ACC112 (cell line): ENCODE measurements at regions not wholly inside any gene's neighbourhood (a gene's known extent, or its start where the extent isn't known, plus 50 kb on each side); places are given as distances from the start of the nearest gene placed in this dataset.

Experiments
- H2AFZ ChIP-seq: fragments of 200-600 bp; sonication (generic); one replicate; pipeline ENCODE4 v1.6.0; 2017; ENCODE audit warnings: antibody characterized with exemption, low read length; ENCODE audit not compliant: unreplicated experiment
- H3K27ac ChIP-seq: fragments of 200-600 bp; sonication (generic); 2 replicates; pipeline ENCODE4 v1.5.1; 2014; ENCODE audit warnings: low read depth, mild to moderate bottlenecking, antibody characterized with exemption, low read length, moderate library complexity
- H3K27me3 ChIP-seq: fragments of 200-600 bp; sonication (generic); 2 replicates; pipeline ENCODE4 v1.6.1; 2014; ENCODE audit warnings: mild to moderate bottlenecking, antibody characterized with exemption, low read length, moderate library complexity, mixed read lengths; ENCODE audit not compliant: insufficient read depth
- H3K36me3 ChIP-seq: fragments of 200-600 bp; sonication (generic); 2 replicates; pipeline ENCODE4 v1.6.1; 2016; ENCODE audit warnings: mild to moderate bottlenecking, antibody characterized with exemption, low read length, moderate library complexity, mixed read lengths; ENCODE audit not compliant: insufficient read depth
- H3K4me1 ChIP-seq: fragments of 200-600 bp; sonication (generic); one replicate; pipeline ENCODE4 v1.6.1; 2016; ENCODE audit warnings: low read length, mixed read lengths; ENCODE audit not compliant: insufficient read depth, unreplicated experiment, control insufficient read depth
- H3K4me3 ChIP-seq: fragments of 200-600 bp; sonication (generic); 2 replicates; pipeline ENCODE4 v1.5.1; 2014; ENCODE audit warnings: mild to moderate bottlenecking, low read depth, low read length
- H3K79me2 ChIP-seq: fragments of 200-600 bp; sonication (generic); one replicate; pipeline ENCODE4 v1.6.0; 2016; ENCODE audit warnings: low read length; ENCODE audit not compliant: control insufficient read depth, unreplicated experiment, insufficient read depth

DNA sequence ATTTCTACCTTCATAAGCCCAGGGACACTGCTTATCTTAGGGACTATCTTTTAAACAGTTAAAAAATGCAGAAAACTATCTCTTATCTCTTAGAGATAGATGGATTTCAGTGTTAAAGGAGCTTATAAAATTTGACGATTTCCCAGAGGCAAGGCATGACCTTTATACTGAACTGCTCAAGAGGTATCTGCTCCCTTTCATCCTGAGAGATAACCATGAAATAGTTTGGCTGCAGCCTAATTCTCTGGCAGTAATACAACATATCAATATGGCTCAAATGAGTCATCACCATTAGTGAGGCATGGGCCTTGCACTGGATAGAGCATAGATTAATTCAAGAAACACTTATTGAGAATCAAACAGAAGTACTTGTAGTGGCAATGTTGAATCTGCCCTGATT is 348.2 kb upstream of the GRIA3 start:
- Histone ChIP-seq H3K4me3 (no peak overlapping the region), H3K4me1 (no peaks in the 10 kb centered on the region), H3K27me3 (no peaks in the 10 kb centered on the region), H2AFZ (no peak overlapping the region), H3K36me3 (no peaks in the 10 kb centered on the region), H3K79me2 (no peaks in the 10 kb centered on the region), H3K27ac (no peak overlapping the region)

DNA sequence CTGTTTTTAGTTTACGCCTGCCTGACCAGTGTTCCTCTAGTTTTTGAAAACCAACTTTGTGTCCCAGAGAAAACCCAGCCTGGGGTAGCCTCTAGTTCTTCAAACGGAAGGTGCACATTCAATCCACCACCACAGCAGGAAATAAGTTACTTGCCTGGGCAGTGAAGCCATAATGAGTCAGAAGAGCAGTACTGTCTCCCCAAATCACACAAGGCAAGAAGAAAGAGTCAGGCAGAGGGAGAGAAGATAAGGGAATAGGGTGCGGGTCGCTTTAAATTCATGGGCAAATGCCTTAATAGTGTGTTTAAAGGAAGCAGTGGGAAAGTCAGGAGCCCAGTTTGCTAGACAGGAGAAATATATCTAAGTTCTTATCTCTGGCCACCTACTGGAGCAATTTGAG is 333.8 kb upstream of the GRIA3 start:
- H3K4me1 ChIP-seq = no peaks in the 10 kb centered on the region
- no peak overlapping the region for H3K27ac ChIP-seq
- H3K4me3 ChIP-seq = no peak overlapping the region
- no peaks in the 10 kb centered on the region for H3K79me2 ChIP-seq
- H3K36me3 ChIP-seq = no peaks in the 10 kb centered on the region
- no peaks in the 10 kb centered on the region for H3K27me3 ChIP-seq
- H2AFZ ChIP-seq = no peak overlapping the region

DNA sequence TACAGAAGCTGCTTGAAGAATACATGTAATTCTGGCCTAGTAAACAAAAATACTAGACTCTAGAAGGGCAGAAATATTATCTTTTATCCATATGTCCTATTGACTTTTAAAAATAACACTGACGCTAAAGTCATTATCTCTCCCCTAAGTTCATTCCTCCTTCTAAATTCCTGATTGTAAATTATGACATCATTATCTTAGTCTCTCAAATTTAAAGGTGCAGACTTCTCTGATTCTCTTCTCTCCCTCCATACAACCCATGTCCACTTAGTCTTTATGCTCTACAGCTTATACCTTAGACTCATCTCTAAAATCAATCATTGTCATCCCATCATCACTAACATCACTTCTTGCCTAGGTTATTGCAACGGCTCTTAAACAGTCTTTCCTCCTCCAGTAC is 327.9 kb upstream of the GRIA3 start:
- Histone ChIP-seq H3K4me1 (no peaks in the 10 kb centered on the region), H3K79me2 (no peaks in the 10 kb centered on the region), H3K36me3 (no peaks in the 10 kb centered on the region), H3K4me3 (no peak overlapping the region), H3K27ac (no peak overlapping the region), H2AFZ (no peak overlapping the region), H3K27me3 (no peaks in the 10 kb centered on the region)

DNA sequence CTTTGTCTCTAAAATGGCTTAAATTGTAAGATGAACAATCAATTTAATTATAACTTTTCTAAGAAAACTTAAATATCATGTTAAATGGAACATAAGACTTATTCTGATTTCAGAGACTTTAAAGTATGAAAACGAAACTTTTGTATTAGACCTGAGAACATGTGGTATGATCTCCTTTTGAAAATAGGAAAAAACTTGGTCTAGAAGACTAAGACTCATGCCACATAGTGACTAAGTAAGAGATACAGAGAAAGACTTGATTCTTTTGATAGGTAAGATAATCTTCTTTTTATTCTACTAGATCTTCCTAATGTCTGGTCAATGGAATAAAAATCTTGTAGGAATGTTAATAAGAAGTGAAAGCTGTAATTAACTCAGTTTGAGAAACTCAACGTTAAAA is 326.3 kb upstream of the GRIA3 start:
- Histone ChIP-seq H3K36me3 (no peaks in the 10 kb centered on the region), H3K27me3 (no peaks in the 10 kb centered on the region), H3K4me1 (no peaks in the 10 kb centered on the region), H3K79me2 (no peaks in the 10 kb centered on the region), H3K4me3 (no peak overlapping the region), H3K27ac (no peak overlapping the region), H2AFZ (no peak overlapping the region)

DNA sequence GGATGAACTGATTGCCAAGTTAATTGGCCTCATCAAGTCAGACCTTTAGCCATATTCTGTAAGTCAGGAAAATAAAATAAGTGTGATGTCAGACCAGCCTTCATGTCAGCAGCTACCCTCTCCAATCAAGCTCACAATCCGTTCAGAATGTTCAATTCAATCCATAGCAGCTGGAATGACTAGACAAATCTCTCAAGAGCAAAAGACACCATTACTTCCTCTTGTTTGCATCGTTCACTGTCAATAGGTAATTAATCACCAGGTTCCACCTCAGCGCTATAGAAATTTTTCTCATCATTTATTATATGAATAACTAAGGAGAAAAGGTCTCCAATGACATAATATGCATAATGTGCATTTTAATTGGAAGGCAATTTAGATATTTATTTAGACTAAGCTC is 321.0 kb upstream of the GRIA3 start:
- no peaks in the 10 kb centered on the region for H3K27me3 ChIP-seq
- no peaks in the 10 kb centered on the region for H3K36me3 ChIP-seq
- H3K79me2 ChIP-seq = no peaks in the 10 kb centered on the region
- peaks cover 9% of the 10 kb centered on the region for H3K4me1 ChIP-seq
- no peak overlapping the region for H3K27ac ChIP-seq
- H3K4me3 ChIP-seq = no peak overlapping the region
- H2AFZ ChIP-seq = no peak overlapping the region

DNA sequence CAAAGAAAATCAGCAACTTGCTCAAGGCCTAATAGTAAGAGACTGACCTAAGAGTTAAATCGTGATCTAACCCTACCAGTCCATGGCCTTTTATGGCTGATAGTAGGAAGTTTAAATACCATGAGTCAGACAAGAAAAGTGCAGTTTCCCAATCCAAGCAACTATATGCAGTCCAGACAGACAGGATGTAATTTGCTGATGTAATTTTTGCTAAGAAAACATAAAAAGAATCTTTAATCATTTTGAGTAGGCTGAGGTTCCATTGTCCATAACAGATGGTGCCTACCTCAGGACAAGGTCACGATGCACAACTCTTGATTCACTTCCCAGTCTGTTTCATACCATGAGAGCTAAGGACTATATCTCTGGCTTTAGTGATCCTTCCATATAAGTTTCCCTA is 317.5 kb upstream of the GRIA3 start:
- no peak overlapping the region for H3K4me3 ChIP-seq
- H3K36me3 ChIP-seq = no peaks in the 10 kb centered on the region
- H3K27ac ChIP-seq = peak overlapping the region; percentile 82
- no peaks in the 10 kb centered on the region for H3K27me3 ChIP-seq
- H3K79me2 ChIP-seq = no peaks in the 10 kb centered on the region
- peaks cover 9% of the 10 kb centered on the region for H3K4me1 ChIP-seq
- H2AFZ ChIP-seq = no peak overlapping the region

DNA sequence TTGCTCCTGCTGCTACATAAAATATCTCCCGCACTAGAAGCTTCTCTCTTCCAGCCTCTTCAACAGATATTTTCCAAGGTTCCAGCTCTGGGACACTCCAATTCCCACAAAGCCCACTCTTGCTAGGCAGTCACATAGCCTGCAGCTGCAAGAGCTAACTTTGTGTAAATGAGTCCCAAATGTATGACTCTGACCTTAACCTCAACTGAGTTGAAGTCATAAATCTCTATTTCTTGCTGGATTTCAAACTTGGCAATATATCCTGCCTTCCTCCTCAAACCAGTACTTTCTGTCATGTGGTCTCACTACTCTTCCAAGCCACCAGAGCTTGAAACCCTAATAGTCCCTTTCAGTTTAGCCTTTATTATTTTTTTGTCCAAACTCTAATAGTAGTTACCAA is 315.4 kb upstream of the GRIA3 start:
- Histone ChIP-seq H3K79me2 (no peaks in the 10 kb centered on the region), H2AFZ (no peak overlapping the region), H3K27me3 (no peaks in the 10 kb centered on the region), H3K4me3 (no peak overlapping the region), H3K27ac (no peak overlapping the region), H3K36me3 (no peaks in the 10 kb centered on the region), H3K4me1 (peaks cover 9% of the 10 kb centered on the region)

DNA sequence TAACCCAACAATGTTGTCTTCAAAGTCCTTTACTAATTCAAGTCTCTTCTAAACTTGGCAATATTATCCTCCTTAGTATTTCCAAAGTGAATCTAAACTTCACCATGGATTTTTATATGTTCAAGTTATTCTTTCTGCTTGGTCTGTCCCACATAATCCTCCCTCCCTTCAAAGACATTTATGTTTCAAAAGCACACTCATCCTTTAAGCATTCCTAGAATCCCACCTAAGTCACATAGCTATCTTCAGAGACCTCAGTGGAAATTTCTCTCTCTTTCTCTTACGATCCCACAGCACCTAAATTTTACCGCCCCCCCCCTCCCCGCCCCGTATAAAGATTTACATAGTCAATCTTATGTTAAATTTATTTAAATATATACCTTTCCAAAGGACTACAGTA is 314.9 kb upstream of the GRIA3 start:
- Histone ChIP-seq H3K27me3 (no peaks in the 10 kb centered on the region), H3K79me2 (no peaks in the 10 kb centered on the region), H3K4me1 (peaks cover 9% of the 10 kb centered on the region), H3K36me3 (no peaks in the 10 kb centered on the region), H3K27ac (no peak overlapping the region), H2AFZ (no peak overlapping the region), H3K4me3 (no peak overlapping the region)

DNA sequence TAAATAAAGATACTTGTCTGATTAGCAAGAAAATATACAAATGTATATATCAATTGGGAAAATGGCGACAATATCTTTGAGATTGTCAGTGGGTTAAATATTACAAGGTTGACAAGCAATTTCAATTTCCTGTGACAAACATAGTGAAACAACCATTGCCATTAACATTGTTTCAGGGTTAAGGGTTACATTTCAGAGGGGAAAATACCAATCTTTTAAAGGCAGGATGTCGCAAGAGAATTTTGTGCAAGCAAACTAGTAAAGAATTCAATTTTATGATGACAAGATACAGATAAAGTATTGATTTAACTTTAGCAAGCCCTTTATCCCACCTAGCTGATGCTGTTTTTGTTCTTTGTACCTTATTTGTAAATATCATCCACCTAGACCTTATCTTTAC is 305.8 kb upstream of the GRIA3 start:
- no peak overlapping the region for H3K4me3 ChIP-seq
- H3K4me1 ChIP-seq = no peaks in the 10 kb centered on the region
- no peaks in the 10 kb centered on the region for H3K79me2 ChIP-seq
- H3K36me3 ChIP-seq = no peaks in the 10 kb centered on the region
- no peak overlapping the region for H3K27ac ChIP-seq
- no peaks in the 10 kb centered on the region for H3K27me3 ChIP-seq
- no peak overlapping the region for H2AFZ ChIP-seq

DNA sequence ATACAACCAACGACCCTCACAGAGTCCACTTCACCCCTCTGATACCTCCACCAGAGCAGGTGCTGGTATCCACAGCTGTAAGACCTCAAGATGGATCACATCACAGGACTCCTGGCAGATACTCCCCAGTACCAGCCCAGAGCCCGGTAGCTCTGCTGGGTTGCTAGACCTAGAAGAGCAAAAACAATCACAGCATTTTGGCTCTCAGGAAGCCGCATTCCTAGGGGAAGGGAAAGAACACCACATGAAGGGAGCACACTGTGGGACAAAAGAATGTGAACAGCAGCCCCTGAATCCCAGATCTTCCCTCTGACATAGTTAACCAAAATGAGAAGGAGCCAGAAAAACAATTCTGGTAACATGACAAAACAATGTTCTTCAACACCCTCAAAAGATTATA is 303.1 kb upstream of the GRIA3 start:
- no peaks in the 10 kb centered on the region for H3K27me3 ChIP-seq
- no peaks in the 10 kb centered on the region for H3K79me2 ChIP-seq
- H3K27ac ChIP-seq = no peak overlapping the region
- no peak overlapping the region for H3K4me3 ChIP-seq
- H2AFZ ChIP-seq = no peak overlapping the region
- no peaks in the 10 kb centered on the region for H3K4me1 ChIP-seq
- no peaks in the 10 kb centered on the region for H3K36me3 ChIP-seq

DNA sequence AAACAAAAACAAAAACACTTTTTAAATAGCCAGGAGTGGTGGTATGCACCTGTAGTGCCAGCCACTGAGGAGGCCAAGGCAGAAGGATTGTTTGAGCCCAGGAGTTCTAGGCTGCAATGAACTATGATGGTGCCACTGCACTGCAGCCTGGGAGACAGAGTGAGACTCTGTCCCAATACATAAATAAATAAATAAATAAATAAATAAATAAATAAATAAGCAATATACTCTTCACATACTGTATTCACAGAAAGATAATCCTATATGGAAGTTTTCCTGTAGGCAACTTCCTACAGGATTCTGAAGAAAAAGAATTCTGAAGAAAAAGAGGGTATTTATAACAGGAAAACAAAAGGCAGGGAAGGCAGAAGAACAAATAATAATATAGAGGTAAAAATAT is 293.3 kb upstream of the GRIA3 start:
- H3K4me1 ChIP-seq = no peaks in the 10 kb centered on the region
- H2AFZ ChIP-seq = no peak overlapping the region
- H3K79me2 ChIP-seq = no peaks in the 10 kb centered on the region
- no peaks in the 10 kb centered on the region for H3K36me3 ChIP-seq
- H3K4me3 ChIP-seq = no peak overlapping the region
- H3K27ac ChIP-seq = no peak overlapping the region
- H3K27me3 ChIP-seq = no peaks in the 10 kb centered on the region

DNA sequence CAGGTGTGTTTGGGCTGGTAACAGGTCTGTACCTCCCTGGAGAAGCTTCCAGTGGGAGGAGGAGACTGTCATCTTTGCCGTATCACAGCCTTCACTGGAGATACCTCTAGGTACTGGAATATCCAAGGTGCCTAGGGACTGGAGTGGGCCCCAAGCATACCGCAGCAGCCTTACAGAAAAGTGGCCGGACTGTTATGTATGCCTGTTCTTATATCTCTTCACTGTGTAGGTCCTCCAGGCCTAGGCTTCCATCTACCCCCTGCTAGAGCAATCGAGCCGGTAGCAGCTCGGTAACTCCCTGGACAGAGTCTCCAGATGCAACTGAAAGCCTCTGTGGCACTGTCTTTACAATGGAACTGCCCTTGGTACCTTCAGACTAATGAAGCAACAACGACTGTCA is 277.4 kb upstream of the GRIA3 start:
- Histone ChIP-seq H3K4me3 (no peak overlapping the region), H3K27ac (no peak overlapping the region), H3K79me2 (no peaks in the 10 kb centered on the region), H3K4me1 (no peaks in the 10 kb centered on the region), H3K36me3 (no peaks in the 10 kb centered on the region), H2AFZ (no peak overlapping the region), H3K27me3 (no peaks in the 10 kb centered on the region)
